Putamen (tissue), 1 donor: ENCODE measurements at regions not wholly inside any gene's neighbourhood (a gene's known extent, or its start where the extent isn't known, plus 50 kb on each side); places are given as distances from the start of the nearest gene placed in this dataset.

ENCODE experiments used
- DNase-seq: peaks from one replicate; pipeline ENCODE4 v3.0.0-alpha.2; 2016; ENCODE audit warnings: low spot score

GRCh38 chr4:43243433-43244116 lies 351.1 kb downstream of the GRXCR1 start:
- no peak for DNase-seq

GRCh38 chr4:43244688-43245382 lies 352.3 kb downstream of the GRXCR1 start:
- no peak for DNase-seq

- DNase-seq, result no peak
Measured at GRCh38 chr4:43251841-43252240, 359.3 kb downstream of the GRXCR1 start.

GRCh38 chr4:43253541-43253940 lies 361.0 kb downstream of the GRXCR1 start:
- DNase-seq, result no peak

GRCh38 chr4:43264730-43265129 lies 372.2 kb downstream of the GRXCR1 start:
- DNase-seq, result no peak

GRCh38 chr4:43271946-43272345 lies 379.4 kb downstream of the GRXCR1 start:
- no peak for DNase-seq

GRCh38 chr4:43274376-43274775 lies 381.9 kb downstream of the GRXCR1 start:
- DNase-seq, result no peak

GRCh38 chr4:43275779-43276178 lies 383.3 kb downstream of the GRXCR1 start:
- DNase-seq, result no peak

- no peak for DNase-seq
Measured at GRCh38 chr4:43276321-43276720, 383.8 kb downstream of the GRXCR1 start.

- DNase-seq, result no peak
Measured at GRCh38 chr4:43277003-43277402, 384.5 kb downstream of the GRXCR1 start.

GRCh38 chr4:43282534-43282933 lies 390.0 kb downstream of the GRXCR1 start:
- DNase-seq, result no peak

GRCh38 chr4:43286137-43286536 lies 393.6 kb downstream of the GRXCR1 start:
- no peak for DNase-seq

- DNase-seq, result no peak
Measured at GRCh38 chr4:43296946-43297528, 404.5 kb downstream of the GRXCR1 start.

GRCh38 chr4:43316813-43317212 lies 424.3 kb downstream of the GRXCR1 start:
- no peak for DNase-seq

GRCh38 chr4:43325220-43325967 lies 432.9 kb downstream of the GRXCR1 start:
- DNase-seq, result no peak

- no peak for DNase-seq
Measured at GRCh38 chr4:43330288-43330687, 437.8 kb downstream of the GRXCR1 start.

- DNase-seq, result no peak
Measured at GRCh38 chr4:43331226-43332051, 438.9 kb downstream of the GRXCR1 start.

- DNase-seq, result no peak
Measured at GRCh38 chr4:43332052-43332425, 439.5 kb downstream of the GRXCR1 start.

- DNase-seq, result no peak
Measured at GRCh38 chr4:43337707-43338106, 445.2 kb downstream of the GRXCR1 start.

GRCh38 chr4:43339435-43339834 lies 446.9 kb downstream of the GRXCR1 start:
- no peak for DNase-seq

- DNase-seq, result no peak
Measured at GRCh38 chr4:43341741-43342140, 449.2 kb downstream of the GRXCR1 start.

GRCh38 chr4:43343298-43343697 lies 450.8 kb downstream of the GRXCR1 start:
- DNase-seq, result no peak
